A673 (cell line): ENCODE measurements at regions not wholly inside any gene's neighbourhood (a gene's known extent, or its start where the extent isn't known, plus 50 kb on each side); places are given as distances from the start of the nearest gene placed in this dataset.

Experiments used
- BruUV-seq: library from RNA; stranded (reverse); fragments of 400-500 nt; replicated peaks from 2 replicates; lab custom pipeline; 2021; lab: Mats Ljungman, UMichigan
- CTCF ChIA-PET: fragments of 300-600 bp; sonication (Branson Sonifier 250); formaldehyde crosslinking; loops from one replicate; lab custom pipeline; 2022; ENCODE audit warnings: antibody characterized with exemption; lab: Charles Lee
- POLR2A ChIA-PET: fragments of 300-600 bp; sonication (Branson Sonifier 250); formaldehyde crosslinking; loops from one replicate; lab custom pipeline; 2022; ENCODE audit warnings: antibody characterized with exemption; ENCODE audit not compliant: low non-redundant PET; lab: Charles Lee
- DNase-seq: peaks from one replicate; pipeline ENCODE4 v3.0.0-alpha.2; 2015; ENCODE audit warnings: low spot score
- H3K27ac ChIP-seq: fragments of 200-600 bp; sonication (generic); 2 replicates; pipeline ENCODE4 v1.5.1; 2016; ENCODE audit warnings: mixed run types, low read depth, mild to moderate bottlenecking, mixed read lengths, antibody characterized with exemption, low read length; ENCODE audit not compliant: poor library complexity, severe bottlenecking
- H3K27me3 ChIP-seq: fragments of 200-600 bp; sonication (generic); replicated peaks from 2 replicates; pipeline ENCODE4 v1.6.1; 2017; ENCODE audit warnings: mixed run types, low read depth, mild to moderate bottlenecking, mixed read lengths, antibody characterized with exemption, low read length; ENCODE audit not compliant: insufficient read depth, poor library complexity
- H3K36me3 ChIP-seq: fragments of 200-600 bp; sonication (generic); 2 replicates; pipeline ENCODE4 v1.6.1; 2016; ENCODE audit warnings: mixed run types, mild to moderate bottlenecking, mixed read lengths, antibody characterized with exemption, low read length; ENCODE audit not compliant: insufficient read depth, poor library complexity, severe bottlenecking
- H3K4me1 ChIP-seq: fragments of 200-600 bp; sonication (generic); 2 replicates; pipeline ENCODE4 v1.6.1; 2017; ENCODE audit warnings: mixed run types, mild to moderate bottlenecking, mixed read lengths, antibody characterized with exemption, low read length; ENCODE audit not compliant: insufficient read depth, poor library complexity, severe bottlenecking
- H3K4me3 ChIP-seq: fragments of 200-600 bp; sonication (generic); 2 replicates; pipeline ENCODE4 v1.5.1; 2016; ENCODE audit warnings: low read depth, mixed run types, mild to moderate bottlenecking, mixed read lengths, low read length; ENCODE audit not compliant: poor library complexity, severe bottlenecking
- H3K9me3 ChIP-seq: fragments of 200-600 bp; sonication (generic); 2 replicates; pipeline ENCODE4 v1.6.1; 2016; ENCODE audit warnings: mixed run types, low read depth, mild to moderate bottlenecking, mixed read lengths, antibody characterized with exemption, low read length; ENCODE audit not compliant: poor library complexity, severe bottlenecking
- EZH2 ChIP-seq: fragments of 200-600 bp; sonication (generic); IDR thresholded peaks from 2 replicates; pipeline ENCODE4 v1.6.1; 2017; ENCODE audit warnings: borderline replicate concordance, low read depth, mild to moderate bottlenecking, mixed read lengths, antibody characterized with exemption, low read length; ENCODE audit not compliant: poor library complexity, severe bottlenecking
- intact Hi-C: fragments of 100-400 bp; cut with micrococcal nuclease; formaldehyde crosslinking; loops from one replicate; pipeline ENCODE4 v1.10.0; 2022; ENCODE audit not compliant: unreplicated experiment
- TF ChIP-seq, protein P1 (sequence below): fragments of 300-800, 200-600 bp; sonication (generic); conservative IDR thresholded peaks from 2 replicates; pipeline ENCODE4 v1.5.1; 2017; ENCODE audit warnings: low read depth, mild to moderate bottlenecking, antibody characterized with exemption, low read length, moderate library complexity, mixed read lengths

GRCh38 chr3:33932010-33932764 lies 133.8 kb downstream of the PDCD6IP start:
- CTCF ChIA-PET, result interaction anchor here (1.0 kb wide), 1 partner anchor 751 kb away, joined by 3 read pairs; no protein-coding TSS in a partner anchor

GRCh38 chr3:33936171-33936920 lies 137.9 kb downstream of the PDCD6IP start:
- DNase-seq, result no peak
- Histone ChIP-seq H3K27me3 (no peaks in the 10 kb centered on the region), H3K4me1 (peaks cover 50% of the 10 kb centered on the region), H3K36me3 (no peaks in the 10 kb centered on the region), H3K27ac (peak overlapping the region; percentile 9), H3K9me3 (no peaks in the 10 kb centered on the region), H3K4me3 (no peak overlapping the region)
- intact Hi-C loops, result no loop called here
- CTCF ChIA-PET, result no interaction called here
- POLR2A ChIA-PET, result no interaction called here
- BruUV-seq, result no TSS peak
- no peak for TF ChIP-seq EZH2
- TF ChIP-seq, protein P1, sequence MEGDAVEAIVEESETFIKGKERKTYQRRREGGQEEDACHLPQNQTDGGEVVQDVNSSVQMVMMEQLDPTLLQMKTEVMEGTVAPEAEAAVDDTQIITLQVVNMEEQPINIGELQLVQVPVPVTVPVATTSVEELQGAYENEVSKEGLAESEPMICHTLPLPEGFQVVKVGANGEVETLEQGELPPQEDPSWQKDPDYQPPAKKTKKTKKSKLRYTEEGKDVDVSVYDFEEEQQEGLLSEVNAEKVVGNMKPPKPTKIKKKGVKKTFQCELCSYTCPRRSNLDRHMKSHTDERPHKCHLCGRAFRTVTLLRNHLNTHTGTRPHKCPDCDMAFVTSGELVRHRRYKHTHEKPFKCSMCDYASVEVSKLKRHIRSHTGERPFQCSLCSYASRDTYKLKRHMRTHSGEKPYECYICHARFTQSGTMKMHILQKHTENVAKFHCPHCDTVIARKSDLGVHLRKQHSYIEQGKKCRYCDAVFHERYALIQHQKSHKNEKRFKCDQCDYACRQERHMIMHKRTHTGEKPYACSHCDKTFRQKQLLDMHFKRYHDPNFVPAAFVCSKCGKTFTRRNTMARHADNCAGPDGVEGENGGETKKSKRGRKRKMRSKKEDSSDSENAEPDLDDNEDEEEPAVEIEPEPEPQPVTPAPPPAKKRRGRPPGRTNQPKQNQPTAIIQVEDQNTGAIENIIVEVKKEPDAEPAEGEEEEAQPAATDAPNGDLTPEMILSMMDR, result no peak

More at GRCh38 chr3:33932010-33932764, 133.8 kb downstream of the PDCD6IP start:
- Histone ChIP-seq H3K4me3 (no peak overlapping the region), H3K27me3 (no peaks in the 10 kb centered on the region), H3K36me3 (no peaks in the 10 kb centered on the region), H3K9me3 (no peaks in the 10 kb centered on the region), H3K27ac (peak overlapping the region; percentile 74), H3K4me1 (peaks cover 40% of the 10 kb centered on the region)
- TSS peak; percentile 73 for BruUV-seq
- TF ChIP-seq, protein P1, result no peak
- TF ChIP-seq EZH2, result no peak
- intact Hi-C loops, result no loop called here
- POLR2A ChIA-PET, result no interaction called here
- peak; percentile 85 for DNase-seq

DNA sequence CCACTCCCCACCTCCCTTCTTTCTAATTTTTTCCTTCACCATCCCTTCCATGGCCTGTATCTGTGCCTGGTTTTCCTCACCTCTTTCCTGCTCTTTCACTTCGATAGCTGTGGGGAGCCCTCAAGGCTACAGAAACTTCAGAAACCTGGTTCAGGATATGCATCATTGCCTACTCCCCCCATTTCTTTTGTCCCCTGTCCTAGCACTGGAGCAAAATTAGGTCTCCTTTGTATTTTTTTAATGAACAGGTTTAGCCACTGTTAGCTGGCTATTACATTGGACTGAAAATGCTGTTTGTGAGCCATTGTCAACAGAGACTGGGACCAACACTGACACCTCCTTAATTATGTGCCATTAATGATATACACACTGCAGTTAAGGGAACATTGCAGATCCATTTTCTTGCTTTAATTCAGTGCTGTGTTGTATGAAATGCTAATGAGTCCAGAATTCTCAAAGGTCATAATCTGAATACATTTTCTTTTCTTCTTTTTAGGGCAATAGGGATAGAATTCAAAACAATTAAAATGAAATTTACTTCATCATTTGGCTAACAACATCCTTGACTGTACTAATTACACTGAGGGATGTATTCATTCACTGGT lies 138.6 kb downstream of the PDCD6IP start:
- BruUV-seq, result no TSS peak
- no peaks in the 10 kb centered on the region for H3K9me3 ChIP-seq
- H3K36me3 ChIP-seq, result no peaks in the 10 kb centered on the region
- no peak overlapping the region for H3K4me3 ChIP-seq
- peaks cover 51% of the 10 kb centered on the region for H3K4me1 ChIP-seq
- TF ChIP-seq, protein P1, result no peak
- no peak for TF ChIP-seq EZH2
- intact Hi-C loops, result no loop called here
- no peaks in the 10 kb centered on the region for H3K27me3 ChIP-seq
- ChIA-PET CTCF (no interaction called here), POLR2A (no interaction called here)
- peak overlapping the region; percentile 9 for H3K27ac ChIP-seq
- DNase-seq, result no peak
